ENCODE measurements at regions not wholly inside any gene's neighbourhood (a gene's known extent, or its start where the extent isn't known, plus 50 kb on each side); places are given as distances from the start of the nearest gene placed in this dataset.

DNA sequence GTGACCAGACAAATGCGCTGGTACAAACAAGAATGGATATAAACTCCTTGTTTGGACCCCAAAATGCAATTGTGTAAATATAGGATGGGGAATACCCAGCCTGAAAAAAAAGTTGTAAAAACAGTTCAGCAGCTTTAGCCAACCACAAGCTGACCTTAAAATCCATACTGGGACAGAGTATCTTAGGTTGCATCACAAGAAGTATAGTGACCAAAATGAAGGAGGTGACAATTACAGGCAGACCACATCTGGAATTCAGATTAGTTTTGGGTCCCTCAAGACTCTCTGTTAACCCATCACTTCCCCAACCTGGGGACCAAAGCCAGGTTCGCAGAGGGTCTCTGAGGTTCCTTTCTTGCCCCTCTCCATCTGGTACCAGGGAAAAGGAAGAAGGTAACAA, 115.9 kb upstream of the PRR20G start:
- H3K4me3 ChIP-seq (ENCODE audit: low read length) = no peak overlapping the region
- no peak overlapping the region for H3K9ac ChIP-seq (ENCODE audit: low read length)
- H3K36me3 ChIP-seq (ENCODE audit: control insufficient read depth, insufficient read depth, low read length, severe bottlenecking) = no peaks in the 10 kb centered on the region
- no peak for DNase-seq (ENCODE audit: low read depth)
- H3K27me3 ChIP-seq (replicated peaks; ENCODE audit: control insufficient read depth, insufficient read depth, low read length) = peaks cover 26% of the 10 kb centered on the region
- H3K4me1 ChIP-seq (ENCODE audit: control insufficient read depth, insufficient read depth, low read length) = no peaks in the 10 kb centered on the region
- no peaks in the 10 kb centered on the region for H3K9me3 ChIP-seq (ENCODE audit: control insufficient read depth, low read length)

DNA sequence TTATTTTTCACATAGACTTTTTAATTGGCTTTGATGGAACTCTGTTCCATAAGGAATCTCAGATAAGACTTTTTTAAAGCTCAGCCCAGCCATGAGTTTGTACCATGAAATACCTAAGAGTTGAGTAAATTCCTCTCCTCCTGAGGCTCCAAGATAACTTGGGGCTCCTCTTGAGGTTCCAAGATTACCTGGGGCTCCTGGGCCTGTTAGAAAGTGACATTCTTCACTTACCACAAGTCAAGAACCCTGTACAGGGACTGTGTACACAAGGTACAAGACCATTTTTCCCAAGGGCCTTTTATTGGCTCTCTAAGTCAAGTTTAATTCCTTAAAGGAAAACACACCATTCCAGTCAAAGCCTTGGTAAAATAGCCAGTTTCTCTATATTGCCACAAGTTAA, 111.3 kb upstream of the PRR20G start:
- peaks cover 17% of the 10 kb centered on the region for H3K27me3 ChIP-seq (replicated peaks; ENCODE audit: control insufficient read depth, insufficient read depth, low read length)
- H3K9ac ChIP-seq (ENCODE audit: low read length) = no peak overlapping the region
- H3K9me3 ChIP-seq (ENCODE audit: control insufficient read depth, low read length) = no peaks in the 10 kb centered on the region
- no peaks in the 10 kb centered on the region for H3K36me3 ChIP-seq (ENCODE audit: control insufficient read depth, insufficient read depth, low read length, severe bottlenecking)
- peaks cover 9% of the 10 kb centered on the region for H3K4me1 ChIP-seq (ENCODE audit: control insufficient read depth, insufficient read depth, low read length)
- H3K4me3 ChIP-seq (ENCODE audit: low read length) = no peak overlapping the region
- no peak for DNase-seq (ENCODE audit: low read depth)

- no peak for DNase-seq (ENCODE audit: low read depth)
- H3K4me3 ChIP-seq (ENCODE audit: low read length) = no peak overlapping the region
- H3K27me3 ChIP-seq (replicated peaks; ENCODE audit: control insufficient read depth, insufficient read depth, low read length) = peaks cover 31% of the 10 kb centered on the region
- H3K9ac ChIP-seq (ENCODE audit: low read length) = no peak overlapping the region
- no peaks in the 10 kb centered on the region for H3K36me3 ChIP-seq (ENCODE audit: control insufficient read depth, insufficient read depth, low read length, severe bottlenecking)
- H3K4me1 ChIP-seq (ENCODE audit: control insufficient read depth, insufficient read depth, low read length) = peaks cover 9% of the 10 kb centered on the region
- H3K9me3 ChIP-seq (ENCODE audit: control insufficient read depth, low read length) = peaks cover 4% of the 10 kb centered on the region
Observed at GRCh38 chr3:127396473-127396872, 108.6 kb upstream of the PRR20G start.

GRCh38 chr3:127395663-127396355, 108.0 kb upstream of the PRR20G start:
- no peaks in the 10 kb centered on the region for H3K36me3 ChIP-seq (ENCODE audit: control insufficient read depth, insufficient read depth, low read length, severe bottlenecking)
- peaks cover 9% of the 10 kb centered on the region for H3K4me1 ChIP-seq (ENCODE audit: control insufficient read depth, insufficient read depth, low read length)
- no peak overlapping the region for H3K4me3 ChIP-seq (ENCODE audit: low read length)
- no peak for DNase-seq (ENCODE audit: low read depth)
- no peak overlapping the region for H3K9ac ChIP-seq (ENCODE audit: low read length)
- peaks cover 35% of the 10 kb centered on the region for H3K27me3 ChIP-seq (replicated peaks; ENCODE audit: control insufficient read depth, insufficient read depth, low read length)
- H3K9me3 ChIP-seq (ENCODE audit: control insufficient read depth, low read length) = peaks cover 4% of the 10 kb centered on the region

DNA sequence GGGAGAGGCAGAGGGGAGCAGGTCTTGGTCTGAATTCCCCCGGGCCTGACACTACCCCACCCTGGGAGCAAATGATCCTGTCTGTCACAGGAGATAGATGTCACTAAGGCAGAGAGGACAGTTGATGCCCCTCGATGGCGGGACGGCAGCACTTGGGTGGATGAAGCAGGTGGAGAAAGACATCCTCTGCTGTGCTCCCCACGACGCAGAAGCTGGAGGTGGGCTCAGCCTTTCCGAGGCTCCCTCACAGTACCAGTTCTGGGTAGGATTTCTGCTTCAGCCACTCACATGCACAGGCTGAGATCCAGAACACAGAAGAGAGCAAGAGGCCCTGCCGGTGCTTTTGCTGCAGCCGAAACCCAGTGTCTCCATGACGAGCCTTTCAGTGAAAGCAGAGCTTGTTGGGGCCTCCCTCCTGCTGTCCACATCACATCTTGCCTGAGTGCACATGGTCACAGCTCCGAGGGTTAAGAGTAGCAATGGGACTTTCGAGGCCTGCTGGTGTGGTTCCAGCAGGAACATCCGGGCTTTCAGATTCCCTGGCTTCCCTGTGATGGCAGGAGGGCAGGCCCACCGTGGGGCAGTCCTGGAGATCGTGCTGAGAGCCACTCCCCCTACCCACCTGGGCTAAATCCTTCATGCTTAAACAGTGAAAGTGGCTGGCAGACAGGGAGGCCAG, 107.3 kb upstream of the PRR20G start:
- H3K4me1 ChIP-seq (ENCODE audit: control insufficient read depth, insufficient read depth, low read length) = peaks cover 9% of the 10 kb centered on the region
- H3K27me3 ChIP-seq (replicated peaks; ENCODE audit: control insufficient read depth, insufficient read depth, low read length) = peaks cover 41% of the 10 kb centered on the region
- no peak overlapping the region for H3K4me3 ChIP-seq (ENCODE audit: low read length)
- no peak overlapping the region for H3K9ac ChIP-seq (ENCODE audit: low read length)
- H3K9me3 ChIP-seq (ENCODE audit: control insufficient read depth, low read length) = peaks cover 4% of the 10 kb centered on the region
- no peak for DNase-seq (ENCODE audit: low read depth)
- no peaks in the 10 kb centered on the region for H3K36me3 ChIP-seq (ENCODE audit: control insufficient read depth, insufficient read depth, low read length, severe bottlenecking)

DNA sequence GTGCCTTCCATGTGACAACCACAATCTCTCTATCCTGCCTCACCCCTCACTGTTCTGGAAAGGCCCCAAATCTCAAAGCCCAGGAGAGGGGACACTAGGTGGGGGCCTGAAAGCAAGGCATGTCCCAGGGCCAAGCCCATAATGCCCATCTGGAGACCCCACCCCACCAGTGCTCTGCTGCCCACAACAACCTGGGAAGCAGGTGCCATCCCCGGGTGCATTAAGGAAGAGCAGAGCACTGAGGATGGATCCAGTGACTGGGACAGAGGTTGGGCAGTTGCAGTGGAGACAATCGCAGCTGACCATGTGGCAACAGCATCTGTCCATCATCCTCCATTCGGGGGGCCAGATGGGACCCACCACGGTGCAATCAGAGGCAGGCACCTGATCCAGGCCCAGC, 106.2 kb upstream of the PRR20G start:
- Histone ChIP-seq H3K9ac (ENCODE audit: low read length) (no peak overlapping the region), H3K9me3 (ENCODE audit: control insufficient read depth, low read length) (peaks cover 4% of the 10 kb centered on the region), H3K4me1 (ENCODE audit: control insufficient read depth, insufficient read depth, low read length) (peaks cover 9% of the 10 kb centered on the region), H3K4me3 (ENCODE audit: low read length) (no peak overlapping the region), H3K27me3 (replicated peaks; ENCODE audit: control insufficient read depth, insufficient read depth, low read length) (peaks cover 41% of the 10 kb centered on the region), H3K36me3 (ENCODE audit: control insufficient read depth, insufficient read depth, low read length, severe bottlenecking) (no peaks in the 10 kb centered on the region)
- DNase-seq (ENCODE audit: low read depth) = no peak

DNA sequence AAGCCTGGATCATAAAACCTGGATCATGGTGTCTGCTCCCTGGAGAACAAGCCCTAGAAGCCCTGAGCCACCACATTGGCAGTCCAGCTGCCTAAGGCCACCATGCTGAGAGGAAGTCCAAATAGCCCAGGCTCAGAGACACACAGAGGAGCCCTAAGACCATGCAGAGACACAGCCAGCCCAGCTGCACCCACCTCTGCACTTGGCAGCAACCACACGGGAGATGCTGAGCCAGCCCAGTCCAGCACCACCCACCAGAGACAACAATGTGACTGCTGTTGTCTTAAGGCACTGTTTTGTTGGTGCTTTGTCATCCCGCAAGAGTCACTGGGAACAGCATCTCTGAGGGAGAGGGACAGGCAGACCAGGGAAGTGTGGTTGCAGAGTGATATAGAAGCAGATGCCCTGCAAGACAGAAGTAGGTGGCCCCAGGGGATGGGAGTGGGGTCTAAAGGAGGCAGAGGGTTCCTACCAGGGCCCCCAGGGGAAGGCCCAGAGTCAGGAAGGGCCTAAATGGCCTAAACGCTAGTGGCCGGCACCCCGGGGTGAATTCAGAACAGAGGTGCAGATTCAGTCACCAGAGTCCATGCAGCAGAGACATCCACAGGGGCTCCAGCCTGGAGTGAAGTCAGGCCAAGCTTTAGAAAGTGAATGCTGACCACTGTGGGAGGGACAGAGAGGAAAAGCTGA, 105.4 kb upstream of the PRR20G start:
- H3K27me3 ChIP-seq (replicated peaks; ENCODE audit: control insufficient read depth, insufficient read depth, low read length) = peaks cover 45% of the 10 kb centered on the region
- DNase-seq (ENCODE audit: low read depth) = no peak

GRCh38 chr3:127392156-127392490, 104.3 kb upstream of the PRR20G start:
- peaks cover 45% of the 10 kb centered on the region for H3K27me3 ChIP-seq (replicated peaks; ENCODE audit: control insufficient read depth, insufficient read depth, low read length)
- H3K4me3 ChIP-seq (ENCODE audit: low read length) = no peak overlapping the region

More for the DNA sequence above, 105.4 kb upstream of the PRR20G start:
- no peak overlapping the region for H3K9ac ChIP-seq (ENCODE audit: low read length)
- H3K4me3 ChIP-seq (ENCODE audit: low read length) = no peak overlapping the region
- no peaks in the 10 kb centered on the region for H3K36me3 ChIP-seq (ENCODE audit: control insufficient read depth, insufficient read depth, low read length, severe bottlenecking)
- H3K9me3 ChIP-seq (ENCODE audit: control insufficient read depth, low read length) = peaks cover 4% of the 10 kb centered on the region
- H3K4me1 ChIP-seq (ENCODE audit: control insufficient read depth, insufficient read depth, low read length) = peaks cover 6% of the 10 kb centered on the region

GRCh38 chr3:127391436-127392155, 103.8 kb upstream of the PRR20G start:
- peaks cover 42% of the 10 kb centered on the region for H3K27me3 ChIP-seq (replicated peaks; ENCODE audit: control insufficient read depth, insufficient read depth, low read length)

More at GRCh38 chr3:127392156-127392490, 104.3 kb upstream of the PRR20G start:
- DNase-seq (ENCODE audit: low read depth) = no peak
- no peaks in the 10 kb centered on the region for H3K36me3 ChIP-seq (ENCODE audit: control insufficient read depth, insufficient read depth, low read length, severe bottlenecking)
- no peak overlapping the region for H3K9ac ChIP-seq (ENCODE audit: low read length)
- peaks cover 4% of the 10 kb centered on the region for H3K9me3 ChIP-seq (ENCODE audit: control insufficient read depth, low read length)
- H3K4me1 ChIP-seq (ENCODE audit: control insufficient read depth, insufficient read depth, low read length) = no peaks in the 10 kb centered on the region

GRCh38 chr3:127390365-127391025, 102.6 kb upstream of the PRR20G start:
- H3K9ac ChIP-seq (ENCODE audit: low read length) = no peak overlapping the region
- no peaks in the 10 kb centered on the region for H3K36me3 ChIP-seq (ENCODE audit: control insufficient read depth, insufficient read depth, low read length, severe bottlenecking)
- H3K27me3 ChIP-seq (replicated peaks; ENCODE audit: control insufficient read depth, insufficient read depth, low read length) = peaks cover 31% of the 10 kb centered on the region
- no peak for DNase-seq (ENCODE audit: low read depth)
- H3K4me1 ChIP-seq (ENCODE audit: control insufficient read depth, insufficient read depth, low read length) = no peaks in the 10 kb centered on the region
- peaks cover 4% of the 10 kb centered on the region for H3K9me3 ChIP-seq (ENCODE audit: control insufficient read depth, low read length)
- no peak overlapping the region for H3K4me3 ChIP-seq (ENCODE audit: low read length)

More at GRCh38 chr3:127391436-127392155, 103.8 kb upstream of the PRR20G start:
- H3K36me3 ChIP-seq (ENCODE audit: control insufficient read depth, insufficient read depth, low read length, severe bottlenecking) = no peaks in the 10 kb centered on the region
- H3K9me3 ChIP-seq (ENCODE audit: control insufficient read depth, low read length) = peaks cover 4% of the 10 kb centered on the region
- no peak for DNase-seq (ENCODE audit: low read depth)
- H3K4me3 ChIP-seq (ENCODE audit: low read length) = no peak overlapping the region
- no peaks in the 10 kb centered on the region for H3K4me1 ChIP-seq (ENCODE audit: control insufficient read depth, insufficient read depth, low read length)
- H3K9ac ChIP-seq (ENCODE audit: low read length) = no peak overlapping the region
